ENCODE measurements at regions not wholly inside any gene's neighbourhood (a gene's known extent, or its start where the extent isn't known, plus 50 kb on each side); places are given as distances from the start of the nearest gene placed in this dataset.

GRCh38 chr5:69000216-69000919, 93.4 kb upstream of the SLC30A5 start:
- intact Hi-C loops (cut with micrococcal nuclease): loop anchor here (10.0 kb wide), 1 partner anchor 116 kb away; no protein-coding TSS in a partner anchor
- Histone ChIP-seq H3K4me2 (ENCODE audit: insufficient read depth, low read length) (no peak overlapping the region), H3K79me2 (ENCODE audit: control insufficient read depth, insufficient read depth, low read length) (no peaks in the 10 kb centered on the region), H3K9ac (ENCODE audit: insufficient read depth in 1 of 2, low read depth in 2 of 2, low read length in 2 of 2) (no peak overlapping the region), H2AFZ (ENCODE audit: low read depth, low read length) (no peak overlapping the region), H3K9me1 (ENCODE audit: control insufficient read depth, insufficient read depth, low read length) (no peaks in the 10 kb centered on the region), H3K4me3 (no peak overlapping the region), H3K27me3 (ENCODE audit: control insufficient read depth in 2 of 2, insufficient read depth in 2 of 2, low read length in 2 of 2) (peaks cover 8 to 10% of the 10 kb centered on the region in 2 experiments), H3K4me1 (replicated peaks in 1 of 2; ENCODE audit: control insufficient read depth in 2 of 2, insufficient read depth in 2 of 2, low read length in 2 of 2) (no peaks in the 10 kb centered on the region), H3K9me3 (replicated peaks; ENCODE audit: control insufficient read depth, insufficient read depth, low read depth, low read length) (no peaks in the 10 kb centered on the region), H3K27ac (ENCODE audit: extremely low read depth, low read depth, low read length) (no peak overlapping the region), H3K36me3 (ENCODE audit: control insufficient read depth, insufficient read depth, low read length) (no peaks in the 10 kb centered on the region), H4K20me1 (replicated peaks; ENCODE audit: control insufficient read depth, insufficient read depth, low read length) (no peaks in the 10 kb centered on the region)
- BruUV-seq (replicated peaks): no TSS peak
- FAIRE-seq: no peak
- CTCF ChIA-PET (ENCODE audit: low intra/inter-chr PET ratio): no interaction called here
- WGBS (ENCODE audit: insufficient coverage, low coverage, missing lambda C conversion rate): 0% methylated on average over 5 of the region's 5 CpGs
- in situ Hi-C loops (cut with MboI): no loop called here
- no peak for TF ChIP-seq GTF2B (IDR thresholded peaks at IDR 0.05; ENCODE audit: extremely low read depth, insufficient read length)
- no peak for TF ChIP-seq CTCFL (IDR thresholded peaks at IDR 0.05; ENCODE audit: borderline replicate concordance, insufficient read depth, low read depth, low read length, poor library complexity, severe bottlenecking)
- TF ChIP-seq CHD4 (IDR thresholded peaks at IDR 0.05; ENCODE audit: insufficient read depth, insufficient replicate concordance, low read depth, low read length, poor library complexity, severe bottlenecking): no peak
- no peak for TF ChIP-seq THRB (CRISPR knock-in tag; conservative IDR thresholded peaks at IDR 0.05)
- no peak for TF ChIP-seq WHSC1 (IDR thresholded peaks at IDR 0.05; ENCODE audit: low read length)
- TF ChIP-seq LCOR (CRISPR knock-in tag; IDR thresholded peaks at IDR 0.05): no peak
- TF ChIP-seq HNRNPH1 (optimal IDR thresholded peaks at IDR 0.05; ENCODE audit: low read depth, low read length): no peak
- no peak for TF ChIP-seq HOMEZ (CRISPR knock-in tag; IDR thresholded peaks at IDR 0.05)
- TF ChIP-seq ZNF121 (CRISPR knock-in tag; conservative IDR thresholded peaks at IDR 0.05): no peak
- TF ChIP-seq MECOM (CRISPR knock-in tag; IDR thresholded peaks at IDR 0.05): no peak
- no peak for TF ChIP-seq ZNF354B (CRISPR knock-in tag; IDR thresholded peaks at IDR 0.05)
- TF ChIP-seq MCM2 (IDR thresholded peaks at IDR 0.05; ENCODE audit: low read depth): no peak
- no peak for TF ChIP-seq EZH2 (IDR thresholded peaks at IDR 0.05; ENCODE audit: borderline replicate concordance, low read depth, low read length)
- TF ChIP-seq RBM25 (IDR thresholded peaks at IDR 0.05; ENCODE audit: low read depth, low read length, severe bottlenecking): no peak
- no peak for TF ChIP-seq MAZ (CRISPR knock-in tag; conservative IDR thresholded peaks at IDR 0.05 in 1 of 2, IDR thresholded peaks at IDR 0.05 in 1 of 2)
- TF ChIP-seq KLF1 (tag; IDR thresholded peaks at IDR 0.05): no peak
- TF ChIP-seq CBX5 (IDR thresholded peaks at IDR 0.05; ENCODE audit: borderline replicate concordance, low read depth): no peak
- no peak; the same call in 2 of the 3 replicates for ATAC-seq
- DNase-seq (ENCODE audit: extremely low read depth in 1 of 4, low spot score in 3 of 4): no peak
- POLR2A ChIA-PET: interaction anchor here (1.3 kb wide), 1 partner anchor 12 kb away, joined by 3 read pairs; no protein-coding TSS in a partner anchor

All from K562 (cell line).